Activated T-cell treated with anti-CD3 and anti-CD28 coated beads, Interleukin-2, amount 50 U/mL, for 48 hours (primary cell): ENCODE measurements at regions not wholly inside any gene's neighbourhood (a gene's known extent, or its start where the extent isn't known, plus 50 kb on each side); places are given as distances from the start of the nearest gene placed in this dataset.

Experiments used
- DNase-seq, 2 experiments: peaks; one replicate each; pipeline ENCODE4 v3.0.0-alpha.2; 2020

- DNase-seq = no peak
Measured at GRCh38 chr1:234988155-234988517, 140.5 kb downstream of the TOMM20 start.

GRCh38 chr1:234987415-234988154, 141.1 kb downstream of the TOMM20 start:
- DNase-seq = no peak

GRCh38 chr1:234986750-234987414, 141.8 kb downstream of the TOMM20 start:
- DNase-seq = no peak

GRCh38 chr1:234985516-234986294, 142.9 kb downstream of the TOMM20 start:
- no peak for DNase-seq

GRCh38 chr1:234985007-234985370, 143.6 kb downstream of the TOMM20 start:
- no peak for DNase-seq

- no peak for DNase-seq
Measured at GRCh38 chr1:234983564-234984238, 144.9 kb downstream of the TOMM20 start.

- DNase-seq = no peak
Measured at GRCh38 chr1:234981758-234982157, 146.9 kb downstream of the TOMM20 start.

GRCh38 chr1:234980645-234981396, 147.8 kb downstream of the TOMM20 start:
- peak; percentile 86 to 89 for DNase-seq

GRCh38 chr1:234980291-234980644, 148.4 kb downstream of the TOMM20 start:
- no peak for DNase-seq

GRCh38 chr1:234979296-234980279, 149.0 kb downstream of the TOMM20 start:
- no peak for DNase-seq

GRCh38 chr1:234978397-234979295, 150.0 kb downstream of the TOMM20 start:
- no peak for DNase-seq

- DNase-seq = no peak
Measured at GRCh38 chr1:234977875-234978396, 150.7 kb downstream of the TOMM20 start.

GRCh38 chr1:234976861-234977680, 151.6 kb downstream of the TOMM20 start:
- no peak for DNase-seq

- DNase-seq = no peak
Measured at GRCh38 chr1:234975941-234976860, 152.4 kb downstream of the TOMM20 start.

GRCh38 chr1:234975122-234975940, 153.3 kb downstream of the TOMM20 start:
- no peak for DNase-seq

- no peak for DNase-seq
Measured at GRCh38 chr1:234973426-234974250, 155.0 kb downstream of the TOMM20 start.
